Lung (tissue), 12 donors: ENCODE measurements at regions not wholly inside any gene's neighbourhood (a gene's known extent, or its start where the extent isn't known, plus 50 kb on each side); places are given as distances from the start of the nearest gene placed in this dataset. TPM values are rescaled to one million over a fixed set of nuclear protein-coding genes. Genes with fewer than 3 reads are reported as not detected.

Experiments used
- ATAC-seq: fragments of 200-7000 bp; cut with Tn5 transposase; one replicate; pipeline ENCODE4 v1.9.1; 2020; ENCODE audit warnings: moderate number of reproducible peaks; ENCODE audit not compliant: insufficient read depth, low FRiP score
- DNase-seq, 3 donors: peaks; one replicate each; pipeline ENCODE4 v3.0.0-alpha.2; 2013 to 2017
- H3K27ac ChIP-seq, 2 donors: one replicate each; pipeline ENCODE4 v1.5.1; 2013; ENCODE audit warnings: mild to moderate bottlenecking in 2 of 2, moderate library complexity in 2 of 2, control low read depth in 1 of 2, inconsistent platforms in 1 of 2, low read depth in 1 of 2, low read length in 1 of 2
- H3K27me3 ChIP-seq, 3 donors: one replicate each; pipeline ENCODE4 v1.5.1; 2013; ENCODE audit warnings: low read length in 2 of 3; ENCODE audit not compliant: control insufficient read depth in 3 of 3, insufficient read depth in 3 of 3
- H3K36me3 ChIP-seq, 4 donors: one replicate each; pipeline ENCODE4 v1.5.1; 2013; ENCODE audit warnings: low read length in 4 of 4, mild to moderate bottlenecking in 1 of 4, moderate library complexity in 1 of 4; ENCODE audit not compliant: control insufficient read depth in 4 of 4, insufficient read depth in 4 of 4
- H3K4me1 ChIP-seq, 5 donors: one replicate each; pipeline ENCODE4 v1.5.1; 2013; ENCODE audit warnings: low read length in 5 of 5, mild to moderate bottlenecking in 2 of 5, moderate library complexity in 1 of 5; ENCODE audit not compliant: control insufficient read depth in 5 of 5, insufficient read depth in 5 of 5
- H3K4me3 ChIP-seq: one replicate; pipeline ENCODE4 v1.5.1; 2013; ENCODE audit warnings: mild to moderate bottlenecking, control low read depth, moderate library complexity
- H3K9ac ChIP-seq, 2 donors: one replicate each; pipeline ENCODE4 v1.5.1; 2013; ENCODE audit warnings: low read length in 2 of 2, control low read depth in 1 of 2; ENCODE audit not compliant: insufficient read depth in 1 of 2
- H3K9me3 ChIP-seq, 4 donors: one replicate each; pipeline ENCODE4 v1.5.1; 2013; ENCODE audit warnings: low read length in 3 of 4, mild to moderate bottlenecking in 1 of 4, moderate library complexity in 1 of 4; ENCODE audit not compliant: control insufficient read depth in 4 of 4, insufficient read depth in 3 of 4
- WGBS, 2 donors: extraction: QIAGEN DNeasy Blood & Tissue Kit; methylation state at CpG; one replicate each; pipeline ENCODE4 v1.1.7; 2013; 5-methylcytosine and 5-hydroxymethylcytosine counted together
- small RNA-seq: library from RNA; depleted of rRNA; stranded (forward); fragments of <200 nt; gene quantifications from one replicate; pipeline ENCODE3, GENCODE V24; 2014; ENCODE audit warnings: low replicate concordance
- TF ChIP-seq, protein P1 (sequence below): IDR thresholded peaks from 2 replicates; pipeline ENCODE4 v1.5.1; 2012; ENCODE audit warnings: mild to moderate bottlenecking; ENCODE audit errors: control extremely low read depth, extremely low read depth
- donor health status: control.
- donor health status: control.
- donor health status: Bipolar disorder and iron deficiency.
- donor health status: healthy.
- donor health status: DM: yes; HTN: yes; CAD: no.

DNA sequence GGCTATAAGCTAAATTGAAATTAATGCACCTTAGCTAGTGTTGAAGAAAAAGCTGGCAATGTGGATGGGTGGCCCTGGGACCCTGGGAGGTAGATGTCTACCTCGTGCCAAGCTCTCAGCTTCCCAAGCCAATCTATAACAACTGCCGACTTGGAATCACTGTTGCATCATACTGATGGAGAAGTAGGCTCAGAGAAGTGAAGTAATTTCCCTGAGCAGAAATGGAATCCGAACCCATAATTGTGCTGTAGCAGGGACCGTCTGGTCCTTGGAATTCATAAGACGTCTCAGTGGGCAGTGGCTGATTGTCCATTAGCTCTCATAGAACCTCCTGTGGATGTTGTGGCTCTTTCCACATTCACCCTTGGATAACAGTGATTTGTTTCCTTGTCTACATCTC is 196.6 kb downstream of the RAB11FIP4 start:
- Histone ChIP-seq H3K27ac (no peak overlapping the region), H3K36me3 (no peaks in the 10 kb centered on the region), H3K27me3 (no peaks in the 10 kb centered on the region), H3K9me3 (peaks cover 0 to 2% (median 0%) of the 10 kb centered on the region in 4 donors), H3K4me1 (no peaks in the 10 kb centered on the region), H3K4me3 (no peak overlapping the region), H3K9ac (no peak overlapping the region)
- TF ChIP-seq, protein P1, sequence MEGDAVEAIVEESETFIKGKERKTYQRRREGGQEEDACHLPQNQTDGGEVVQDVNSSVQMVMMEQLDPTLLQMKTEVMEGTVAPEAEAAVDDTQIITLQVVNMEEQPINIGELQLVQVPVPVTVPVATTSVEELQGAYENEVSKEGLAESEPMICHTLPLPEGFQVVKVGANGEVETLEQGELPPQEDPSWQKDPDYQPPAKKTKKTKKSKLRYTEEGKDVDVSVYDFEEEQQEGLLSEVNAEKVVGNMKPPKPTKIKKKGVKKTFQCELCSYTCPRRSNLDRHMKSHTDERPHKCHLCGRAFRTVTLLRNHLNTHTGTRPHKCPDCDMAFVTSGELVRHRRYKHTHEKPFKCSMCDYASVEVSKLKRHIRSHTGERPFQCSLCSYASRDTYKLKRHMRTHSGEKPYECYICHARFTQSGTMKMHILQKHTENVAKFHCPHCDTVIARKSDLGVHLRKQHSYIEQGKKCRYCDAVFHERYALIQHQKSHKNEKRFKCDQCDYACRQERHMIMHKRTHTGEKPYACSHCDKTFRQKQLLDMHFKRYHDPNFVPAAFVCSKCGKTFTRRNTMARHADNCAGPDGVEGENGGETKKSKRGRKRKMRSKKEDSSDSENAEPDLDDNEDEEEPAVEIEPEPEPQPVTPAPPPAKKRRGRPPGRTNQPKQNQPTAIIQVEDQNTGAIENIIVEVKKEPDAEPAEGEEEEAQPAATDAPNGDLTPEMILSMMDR = no peak
- no peak for DNase-seq
- 60 to 74% methylated on average over 5 of the region's 5 CpGs for WGBS, 2 donors
- ATAC-seq = no peak

Small RNA genes in the stretch of these regions (small RNA-seq; reads per million reads assigned to genes)
- gene AC007923.3 (not detected), gene RNU6-1134P (not detected)
